ENCODE measurements at regions not wholly inside any gene's neighbourhood (a gene's known extent, or its start where the extent isn't known, plus 50 kb on each side); places are given as distances from the start of the nearest gene placed in this dataset.
A peak's percentile ranks its signal among the peaks of the same experiment; 100 is the strongest.

DNA sequence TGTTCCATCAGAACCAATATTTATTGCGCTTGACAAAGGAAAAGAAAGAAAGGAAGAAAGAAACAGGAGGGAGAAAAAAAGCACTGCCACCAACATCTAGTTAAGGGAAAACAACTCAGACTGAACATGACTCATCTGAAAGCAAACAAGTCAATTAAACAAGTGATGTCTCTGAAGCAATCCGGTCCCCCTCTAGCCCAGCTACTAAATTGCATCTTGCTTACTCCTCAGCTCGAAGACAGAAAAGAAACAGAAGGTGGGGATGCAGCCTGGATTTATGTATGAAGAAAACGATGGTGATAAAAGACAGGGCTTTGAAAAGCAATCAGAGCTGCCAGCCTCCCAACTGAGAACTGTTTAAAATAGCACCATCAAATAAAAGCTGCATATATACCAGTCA is 188.2 kb downstream of the OMA1 start:
- TF ChIP-seq, protein P1, sequence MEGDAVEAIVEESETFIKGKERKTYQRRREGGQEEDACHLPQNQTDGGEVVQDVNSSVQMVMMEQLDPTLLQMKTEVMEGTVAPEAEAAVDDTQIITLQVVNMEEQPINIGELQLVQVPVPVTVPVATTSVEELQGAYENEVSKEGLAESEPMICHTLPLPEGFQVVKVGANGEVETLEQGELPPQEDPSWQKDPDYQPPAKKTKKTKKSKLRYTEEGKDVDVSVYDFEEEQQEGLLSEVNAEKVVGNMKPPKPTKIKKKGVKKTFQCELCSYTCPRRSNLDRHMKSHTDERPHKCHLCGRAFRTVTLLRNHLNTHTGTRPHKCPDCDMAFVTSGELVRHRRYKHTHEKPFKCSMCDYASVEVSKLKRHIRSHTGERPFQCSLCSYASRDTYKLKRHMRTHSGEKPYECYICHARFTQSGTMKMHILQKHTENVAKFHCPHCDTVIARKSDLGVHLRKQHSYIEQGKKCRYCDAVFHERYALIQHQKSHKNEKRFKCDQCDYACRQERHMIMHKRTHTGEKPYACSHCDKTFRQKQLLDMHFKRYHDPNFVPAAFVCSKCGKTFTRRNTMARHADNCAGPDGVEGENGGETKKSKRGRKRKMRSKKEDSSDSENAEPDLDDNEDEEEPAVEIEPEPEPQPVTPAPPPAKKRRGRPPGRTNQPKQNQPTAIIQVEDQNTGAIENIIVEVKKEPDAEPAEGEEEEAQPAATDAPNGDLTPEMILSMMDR (conservative IDR thresholded peaks at IDR 0.05; ENCODE audit: control insufficient read depth, insufficient read depth, low read depth, low read length): no peak
- H3K4me3 ChIP-seq (ENCODE audit: control insufficient read depth, low read depth, low read length): no peak overlapping the region

DNA sequence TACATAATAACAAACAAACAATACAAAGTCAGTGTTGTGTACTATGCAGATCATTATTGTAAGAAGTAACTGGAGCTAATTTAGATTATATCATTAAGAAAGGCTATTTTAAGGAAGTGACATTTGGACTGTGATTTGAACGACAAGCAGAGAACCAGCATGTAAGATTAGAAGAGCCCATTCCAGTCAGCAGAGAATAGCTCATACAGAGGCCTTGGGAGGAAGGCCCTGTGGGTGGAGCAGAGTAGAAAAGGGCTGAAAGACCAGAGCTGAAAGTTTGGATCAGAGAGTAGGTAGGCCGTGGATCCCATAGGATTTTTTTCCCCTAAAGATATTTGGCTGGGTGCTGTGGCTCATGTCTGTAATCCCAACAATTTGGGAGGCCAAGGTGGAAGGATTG is 190.1 kb downstream of the OMA1 start:
- no peak for DNase-seq (ENCODE audit: low read depth)
- TF ChIP-seq, protein P1 (conservative IDR thresholded peaks at IDR 0.05; ENCODE audit: control insufficient read depth, insufficient read depth, low read depth, low read length): no peak
- H3K4me3 ChIP-seq (ENCODE audit: control insufficient read depth, low read depth, low read length): no peak overlapping the region

More for the DNA sequence above, 188.2 kb downstream of the OMA1 start:
- DNase-seq (ENCODE audit: low read depth): peak; percentile 52

DNA sequence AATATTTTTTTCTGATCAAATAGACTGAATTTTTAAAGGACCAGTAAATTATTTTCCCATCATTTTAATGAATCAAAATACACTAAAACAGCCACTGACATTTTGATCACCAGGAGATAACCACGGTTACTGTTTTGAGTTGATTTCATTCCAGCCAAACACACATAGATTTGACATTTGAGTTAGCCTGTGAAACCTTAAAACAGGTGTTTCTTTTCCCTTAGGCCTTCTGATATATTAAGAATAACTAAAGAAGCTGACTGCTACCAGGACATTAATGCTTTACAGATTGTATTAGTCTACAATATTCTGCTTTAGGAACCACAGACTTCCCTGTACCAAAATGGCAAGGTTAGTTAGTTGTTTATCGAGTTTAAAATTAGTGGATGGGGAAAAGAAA is 193.4 kb downstream of the OMA1 start:
- no peak for DNase-seq (ENCODE audit: low read depth)
- TF ChIP-seq, protein P1 (conservative IDR thresholded peaks at IDR 0.05; ENCODE audit: control insufficient read depth, insufficient read depth, low read depth, low read length): no peak
- H3K4me3 ChIP-seq (ENCODE audit: control insufficient read depth, low read depth, low read length): no peak overlapping the region

DNA sequence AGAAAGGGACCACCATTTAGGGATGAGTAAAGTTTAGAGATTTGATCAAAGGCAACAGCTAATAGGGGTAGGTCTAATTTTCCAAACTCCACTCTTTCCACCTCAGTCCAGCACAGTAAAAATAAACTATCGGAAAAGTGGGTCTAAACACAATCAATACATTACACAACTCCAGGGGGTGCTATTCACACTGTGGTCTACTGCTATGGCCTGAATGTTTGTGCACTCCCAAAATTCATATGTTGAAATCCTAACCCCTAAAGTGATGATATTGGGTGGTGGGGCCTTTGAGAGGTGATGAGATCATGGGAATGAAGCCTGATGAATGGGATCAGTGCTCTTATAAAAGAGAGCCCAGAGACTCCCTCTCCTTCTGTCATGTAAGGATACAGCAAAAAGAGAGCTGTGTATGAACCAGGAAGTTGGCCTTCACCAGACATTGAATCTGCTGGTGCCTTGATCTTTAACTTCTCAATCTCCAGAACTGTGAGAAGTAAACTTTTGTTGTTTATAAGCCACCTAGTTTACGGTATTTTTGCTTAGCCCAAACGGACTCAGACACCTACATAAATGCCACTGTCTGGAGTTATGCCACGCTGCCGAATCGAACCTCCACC is 193.9 kb downstream of the OMA1 start:
- no peak overlapping the region for H3K4me3 ChIP-seq (ENCODE audit: control insufficient read depth, low read depth, low read length)
- DNase-seq (ENCODE audit: low read depth): no peak
- TF ChIP-seq, protein P1 (conservative IDR thresholded peaks at IDR 0.05; ENCODE audit: control insufficient read depth, insufficient read depth, low read depth, low read length): no peak

DNA sequence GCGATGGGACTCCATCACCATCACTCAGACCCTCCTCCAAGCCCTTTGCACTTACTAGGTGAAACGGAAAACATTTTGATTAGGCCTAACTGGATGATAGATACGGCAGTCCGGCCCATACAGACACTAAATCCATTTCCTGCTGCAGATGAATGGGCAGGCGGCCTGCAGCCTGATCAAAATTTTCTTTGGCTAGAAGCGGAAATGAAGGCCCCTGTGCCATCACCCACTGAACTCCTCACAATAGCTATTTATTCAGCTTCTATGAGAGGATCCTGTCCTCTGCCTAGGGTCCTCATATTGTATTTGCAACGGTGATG is 200.5 kb downstream of the OMA1 start:
- TF ChIP-seq, protein P1 (conservative IDR thresholded peaks at IDR 0.05; ENCODE audit: control insufficient read depth, insufficient read depth, low read depth, low read length): no peak
- H3K4me3 ChIP-seq (ENCODE audit: control insufficient read depth, low read depth, low read length): no peak overlapping the region
- no peak for DNase-seq (ENCODE audit: low read depth)

DNA sequence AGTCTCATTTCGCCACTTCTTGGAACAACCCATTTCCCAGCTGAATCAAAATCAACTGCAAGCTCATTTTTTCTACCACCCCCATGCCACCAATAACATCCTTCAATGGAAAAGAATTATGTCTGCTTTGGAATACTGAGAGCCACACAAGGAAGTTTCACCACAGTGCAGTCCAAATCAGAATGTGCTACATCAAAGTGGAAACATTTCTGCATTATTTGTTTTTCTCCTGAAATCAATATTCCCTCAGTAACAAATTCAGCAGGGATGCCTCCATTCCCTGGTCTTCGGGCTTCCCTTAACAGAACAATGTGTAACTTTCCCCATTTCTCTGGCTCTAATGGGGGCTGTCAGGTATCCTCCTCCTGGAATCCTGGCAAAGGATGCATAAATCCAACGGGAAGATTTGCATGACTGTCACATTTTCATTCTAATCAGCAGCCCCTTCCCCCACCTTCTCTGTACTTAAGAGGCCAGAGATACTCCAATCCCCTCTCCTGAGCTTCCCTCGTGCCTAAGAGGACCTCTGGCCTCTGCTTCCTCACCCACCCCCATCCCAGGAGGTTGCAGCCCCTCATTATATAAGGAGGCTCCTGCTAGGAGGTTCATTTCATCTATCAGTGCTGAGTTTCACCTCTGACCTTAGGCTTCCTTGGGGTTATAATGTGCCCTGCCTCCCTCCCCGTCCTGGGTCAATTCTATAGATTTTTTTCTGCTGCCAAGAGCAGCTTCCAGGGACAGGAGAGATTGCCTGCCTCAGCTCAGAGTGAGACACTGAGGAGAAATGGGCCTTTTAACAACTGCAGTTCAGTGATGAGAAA is 201.1 kb downstream of the OMA1 start:
- no peak overlapping the region for H3K4me3 ChIP-seq (ENCODE audit: control insufficient read depth, low read depth, low read length)
- no peak for DNase-seq (ENCODE audit: low read depth)
- TF ChIP-seq, protein P1 (conservative IDR thresholded peaks at IDR 0.05; ENCODE audit: control insufficient read depth, insufficient read depth, low read depth, low read length): no peak

Measured in fibroblast of mammary gland (primary cell).